OCI-LY3 (cell line): ENCODE measurements at regions not wholly inside any gene's neighbourhood (a gene's known extent, or its start where the extent isn't known, plus 50 kb on each side); places are given as distances from the start of the nearest gene placed in this dataset.

Source experiments
- EZH2phosphoT487 ChIP-seq: fragments of 200-600 bp; shearing (Covaris generic); IDR thresholded peaks from 2 replicates; pipeline ENCODE4 v1.6.1; 2018; ENCODE audit warnings: antibody characterized with exemption, mixed run types, low read depth
- TF ChIP-seq, protein P1 (sequence below): fragments of 200-600, 300-600 bp; sonication (generic); IDR thresholded peaks from 2 replicates; pipeline ENCODE4 v1.5.1; 2014; ENCODE audit warnings: antibody characterized with exemption, low read length, low read depth

DNA sequence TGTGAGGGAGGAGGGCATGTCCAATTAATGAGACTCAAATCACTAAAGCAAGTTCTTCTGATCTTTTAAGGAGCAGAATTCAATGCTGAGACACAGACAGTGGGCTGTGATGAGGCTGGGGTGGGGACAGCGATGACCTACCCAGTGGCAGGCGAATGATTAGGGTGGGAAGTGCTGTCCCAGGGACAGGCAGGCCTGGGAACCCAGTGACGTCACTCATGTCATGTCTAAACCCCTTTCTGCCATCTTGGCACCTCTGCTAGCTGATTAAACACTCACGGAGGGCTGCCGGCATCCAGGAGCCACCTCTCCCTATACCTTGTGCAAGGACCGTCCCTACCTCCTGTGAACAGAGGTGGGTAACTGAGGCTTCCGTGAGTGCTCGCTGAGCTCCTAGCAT is 1235.2 kb downstream of the TBC1D22A start:
- TF ChIP-seq, protein P1, sequence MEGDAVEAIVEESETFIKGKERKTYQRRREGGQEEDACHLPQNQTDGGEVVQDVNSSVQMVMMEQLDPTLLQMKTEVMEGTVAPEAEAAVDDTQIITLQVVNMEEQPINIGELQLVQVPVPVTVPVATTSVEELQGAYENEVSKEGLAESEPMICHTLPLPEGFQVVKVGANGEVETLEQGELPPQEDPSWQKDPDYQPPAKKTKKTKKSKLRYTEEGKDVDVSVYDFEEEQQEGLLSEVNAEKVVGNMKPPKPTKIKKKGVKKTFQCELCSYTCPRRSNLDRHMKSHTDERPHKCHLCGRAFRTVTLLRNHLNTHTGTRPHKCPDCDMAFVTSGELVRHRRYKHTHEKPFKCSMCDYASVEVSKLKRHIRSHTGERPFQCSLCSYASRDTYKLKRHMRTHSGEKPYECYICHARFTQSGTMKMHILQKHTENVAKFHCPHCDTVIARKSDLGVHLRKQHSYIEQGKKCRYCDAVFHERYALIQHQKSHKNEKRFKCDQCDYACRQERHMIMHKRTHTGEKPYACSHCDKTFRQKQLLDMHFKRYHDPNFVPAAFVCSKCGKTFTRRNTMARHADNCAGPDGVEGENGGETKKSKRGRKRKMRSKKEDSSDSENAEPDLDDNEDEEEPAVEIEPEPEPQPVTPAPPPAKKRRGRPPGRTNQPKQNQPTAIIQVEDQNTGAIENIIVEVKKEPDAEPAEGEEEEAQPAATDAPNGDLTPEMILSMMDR = no peak
- TF ChIP-seq EZH2phosphoT487 = no peak
